CD4-positive, alpha-beta T cell (primary cell): ENCODE measurements at regions not wholly inside any gene's neighbourhood (a gene's known extent, or its start where the extent isn't known, plus 50 kb on each side); places are given as distances from the start of the nearest gene placed in this dataset.

Experiments
- ATAC-seq: fragments of 200-7000 bp; cut with Tn5 transposase; one replicate; pipeline ENCODE4 v1.10.0; 2022; ENCODE audit warnings: mild to moderate bottlenecking; ENCODE audit not compliant: poor library complexity
- CTCF ChIA-PET: fragments of 350-600 bp; sonication (Branson Sonifier 250); formaldehyde crosslinking; loops from one replicate; lab custom pipeline; 2021; ENCODE audit warnings: antibody characterized with exemption, inconsistent platforms; lab: Charles Lee
- POLR2A ChIA-PET: fragments of 350-600 bp; sonication (Branson Sonifier 250); formaldehyde crosslinking; loops from one replicate; lab custom pipeline; 2021; ENCODE audit warnings: antibody characterized with exemption, inconsistent platforms; lab: Charles Lee
- DNase-seq, 14 experiments: peaks; one replicate each; pipeline ENCODE4 v3.0.0-alpha.2; 2013 to 2020; ENCODE audit warnings: mixed read lengths in 2 of 14
- H3K27ac ChIP-seq, 2 donors: one replicate each; pipeline versions ENCODE4 v1.5.1 to v1.7.0; 2013; ENCODE audit warnings: low read length in 2 of 2, low read depth in 1 of 2, mild to moderate bottlenecking in 1 of 2
- H3K27me3 ChIP-seq, 2 experiments: 1 replicate in 1 of 2; 2 replicates in 1 of 2; pipeline versions ENCODE4 v1.6.1 to v1.7.0; 2013; ENCODE audit warnings: low read length in 2 of 2, control low read depth in 1 of 2, mild to moderate bottlenecking in 1 of 2, moderate library complexity in 1 of 2; ENCODE audit not compliant: insufficient read depth in 2 of 2, control insufficient read depth in 1 of 2
- H3K36me3 ChIP-seq: one replicate; pipeline ENCODE4 v1.6.1; 2013; ENCODE audit warnings: low read length, control low read depth; ENCODE audit not compliant: insufficient read depth
- H3K4me1 ChIP-seq: one replicate; pipeline ENCODE4 v1.6.1; 2013; ENCODE audit warnings: low read length, control low read depth; ENCODE audit not compliant: insufficient read depth
- H3K4me3 ChIP-seq: one replicate; pipeline ENCODE4 v1.5.1; 2013; ENCODE audit warnings: mild to moderate bottlenecking, low read length, moderate library complexity
- H3K9me3 ChIP-seq, 2 experiments: 1 replicate in 1 of 2; 2 replicates in 1 of 2; pipeline versions ENCODE4 v1.6.1 to v1.7.0; 2013; ENCODE audit warnings: low read length in 2 of 2, mild to moderate bottlenecking in 2 of 2, control low read depth in 1 of 2, moderate library complexity in 1 of 2; ENCODE audit not compliant: control insufficient read depth in 1 of 2, insufficient read depth in 1 of 2
- H3K27ac Mint-ChIP-seq: one replicate; pipeline ENCODE4 v1.8.0; 2020; ENCODE audit warnings: mixed read lengths
- H3K27me3 Mint-ChIP-seq: one replicate; pipeline ENCODE4 v1.8.0; 2021; ENCODE audit warnings: mixed read lengths
- H3K36me3 Mint-ChIP-seq: one replicate; pipeline ENCODE4 v1.8.0; 2021; ENCODE audit warnings: low read depth, mixed read lengths
- H3K4me1 Mint-ChIP-seq: one replicate; pipeline ENCODE4 v1.8.0; 2021; ENCODE audit warnings: low read depth, mixed read lengths
- H3K4me3 Mint-ChIP-seq: one replicate; pipeline ENCODE4 v1.8.0; 2020; ENCODE audit warnings: mild to moderate bottlenecking, mixed read lengths
- H3K9me3 Mint-ChIP-seq: one replicate; pipeline ENCODE4 v1.8.0; 2020; ENCODE audit warnings: mixed read lengths
- CTCF ChIP-seq: fragments of 200-600 bp; IDR thresholded peaks from one replicate; pipeline ENCODE4 v1.8.0; 2022; ENCODE audit warnings: antibody characterized with exemption, mild to moderate bottlenecking
- intact Hi-C, 2 experiments: fragments of 100-400 bp; cut with DNase I in 1 of 2; cut with micrococcal nuclease in 1 of 2; formaldehyde crosslinking; loops; one replicate each; pipeline versions ENCODE4 v1.15.1 to v1.9.0; 2023 to 2025; cut with DNase I, micrococcal nuclease

- no peaks in the 10 kb centered on the region for H3K9me3 Mint-ChIP-seq
- H3K4me3 Mint-ChIP-seq: no peak overlapping the region
- Histone ChIP-seq H3K27ac (no peak overlapping the region), H3K4me3 (no peak overlapping the region), H3K4me1 (no peaks in the 10 kb centered on the region), H3K36me3 (no peaks in the 10 kb centered on the region), H3K27me3 (no peaks in the 10 kb centered on the region), H3K9me3 (no peaks in the 10 kb centered on the region)
- CTCF ChIA-PET: no interaction called here
- ATAC-seq (no peak), DNase-seq (no peak)
- no peak overlapping the region for H3K27ac Mint-ChIP-seq
- H3K36me3 Mint-ChIP-seq: no peaks in the 10 kb centered on the region
- no peaks in the 10 kb centered on the region for H3K4me1 Mint-ChIP-seq
- intact Hi-C loops: no loop called here
- H3K27me3 Mint-ChIP-seq: no peaks in the 10 kb centered on the region
- no peak for TF ChIP-seq CTCF
- POLR2A ChIA-PET: no interaction called here
Measured at GRCh38 chr2:40872580-40872979, 420.7 kb upstream of the SLC8A1 start.

GRCh38 chr2:40874380-40874779 is 422.5 kb upstream of the SLC8A1 start:
- Histone ChIP-seq H3K4me3 (no peak overlapping the region), H3K4me1 (no peaks in the 10 kb centered on the region), H3K9me3 (no peaks in the 10 kb centered on the region), H3K36me3 (no peaks in the 10 kb centered on the region), H3K27ac (no peak overlapping the region), H3K27me3 (no peaks in the 10 kb centered on the region)
- no peak for ATAC-seq
- no peak for DNase-seq
- intact Hi-C loops: no loop called here
- CTCF ChIA-PET: no interaction called here
- Mint-ChIP-seq H3K4me3 (no peak overlapping the region), H3K36me3 (no peaks in the 10 kb centered on the region), H3K9me3 (no peaks in the 10 kb centered on the region), H3K4me1 (no peaks in the 10 kb centered on the region), H3K27me3 (no peaks in the 10 kb centered on the region), H3K27ac (no peak overlapping the region)
- POLR2A ChIA-PET: no interaction called here
- TF ChIP-seq CTCF: no peak

- CTCF ChIA-PET: no interaction called here
Measured at GRCh38 chr2:40877734-40878288, 425.9 kb upstream of the SLC8A1 start.

More at GRCh38 chr2:40877734-40878288, 425.9 kb upstream of the SLC8A1 start:
- Mint-ChIP-seq H3K9me3 (no peaks in the 10 kb centered on the region), H3K4me1 (no peaks in the 10 kb centered on the region), H3K27me3 (no peaks in the 10 kb centered on the region), H3K36me3 (no peaks in the 10 kb centered on the region), H3K4me3 (no peak overlapping the region), H3K27ac (no peak overlapping the region)
- Histone ChIP-seq H3K9me3 (no peaks in the 10 kb centered on the region), H3K4me1 (no peaks in the 10 kb centered on the region), H3K27me3 (no peaks in the 10 kb centered on the region), H3K4me3 (no peak overlapping the region), H3K36me3 (no peaks in the 10 kb centered on the region), H3K27ac (no peak overlapping the region)
- POLR2A ChIA-PET: no interaction called here
- TF ChIP-seq CTCF: no peak
- DNase-seq (no peak), ATAC-seq (no peak)
- intact Hi-C loops: no loop called here
